ENCODE measurements at regions not wholly inside any gene's neighbourhood (a gene's known extent, or its start where the extent isn't known, plus 50 kb on each side); places are given as distances from the start of the nearest gene placed in this dataset.
"Not testable (repeated sequence)": the region's sequence is repeated elsewhere in the genome, so short reads cannot be mapped to it uniquely, and the experiment has no call there.

GRCh38 chr1:238329671-238330070 is 438.9 kb upstream of the ZP4 start:
- ChIA-PET POLR2A (no interaction called here), CTCF (no interaction called here)
- no peak for TF ChIP-seq CTCF (IDR thresholded peaks at IDR 0.05; ENCODE audit: control extremely low read depth, extremely low read depth, low read depth, missing control alignments)
- no peak for DNase-seq (ENCODE audit: extremely low spot score)

GRCh38 chr1:238327033-238327432 is 436.3 kb upstream of the ZP4 start:
- CTCF ChIA-PET; DNase-seq (ENCODE audit: extremely low spot score); POLR2A ChIA-PET: not testable (repeated sequence)

- POLR2A ChIA-PET; CTCF ChIA-PET; DNase-seq (ENCODE audit: extremely low spot score): not testable (repeated sequence)
Observed at GRCh38 chr1:238326479-238326878, 435.8 kb upstream of the ZP4 start.

GRCh38 chr1:238324211-238324864 is 433.6 kb upstream of the ZP4 start:
- ChIA-PET POLR2A (interaction anchor here (0.7 kb wide), 1 partner anchor 10 kb away, joined by 7 read pairs; no protein-coding TSS in a partner anchor), CTCF (interaction anchor here (1.2 to 1.5 kb wide), 2 partner anchors 9 to 34 kb away, joined by 3 read pairs; no protein-coding TSS in a partner anchor)
- DNase-seq (ENCODE audit: extremely low spot score): no peak
- TF ChIP-seq CTCF (IDR thresholded peaks at IDR 0.05; ENCODE audit: control extremely low read depth, extremely low read depth, low read depth, missing control alignments): no peak

- no peak for TF ChIP-seq CTCF (IDR thresholded peaks at IDR 0.05; ENCODE audit: control extremely low read depth, extremely low read depth, low read depth, missing control alignments)
- CTCF ChIA-PET: interaction anchor here (1.2 to 1.5 kb wide), 2 partner anchors 9 to 34 kb away, joined by 3 read pairs; no protein-coding TSS in a partner anchor
- no peak for DNase-seq (ENCODE audit: extremely low spot score)
- POLR2A ChIA-PET: no interaction called here
Observed at GRCh38 chr1:238323490-238323889, 432.8 kb upstream of the ZP4 start.

GRCh38 chr1:238319957-238320356 is 429.2 kb upstream of the ZP4 start:
- ChIA-PET CTCF (no interaction called here), POLR2A (no interaction called here)
- TF ChIP-seq CTCF (IDR thresholded peaks at IDR 0.05; ENCODE audit: control extremely low read depth, extremely low read depth, low read depth, missing control alignments): no peak
- no peak for DNase-seq (ENCODE audit: extremely low spot score)

- TF ChIP-seq CTCF (IDR thresholded peaks at IDR 0.05; ENCODE audit: control extremely low read depth, extremely low read depth, low read depth, missing control alignments): no peak
- ChIA-PET POLR2A (no interaction called here), CTCF (no interaction called here)
- DNase-seq (ENCODE audit: extremely low spot score): no peak
Observed at GRCh38 chr1:238318294-238319110, 427.8 kb upstream of the ZP4 start.
